IMR-90 (cell line): ENCODE measurements at regions not wholly inside any gene's neighbourhood (a gene's known extent, or its start where the extent isn't known, plus 50 kb on each side); places are given as distances from the start of the nearest gene placed in this dataset.

Experiments
- ATAC-seq: fragments of 200-7000 bp; cut with Tn5 transposase; 2 replicates; pipeline ENCODE4 v1.9.1; 2020; ENCODE audit warnings: low read depth, mild to moderate bottlenecking, moderate library complexity
- BruUV-seq: library from RNA; stranded (reverse); fragments of 400-500 nt; replicated peaks from 2 replicates; lab custom pipeline; 2021; lab: Mats Ljungman, UMichigan
- CTCF ChIA-PET: fragments of 300-600 bp; formaldehyde crosslinking; extraction: SDS; loops from one replicate; lab custom pipeline; 2021; ENCODE audit warnings: antibody characterized with exemption; lab: Yijun Ruan, JAX
- POLR2A ChIA-PET: fragments of 300-600 bp; sonication (Branson Sonifier 250); formaldehyde crosslinking; loops from one replicate; lab custom pipeline; 2022; ENCODE audit warnings: antibody characterized with exemption; ENCODE audit not compliant: unreplicated experiment; lab: Charles Lee
- DNase-seq: peaks from one replicate; pipeline ENCODE4 v3.0.0; 2013
- H2AFZ ChIP-seq: replicated peaks from 2 replicates; pipeline ENCODE3; 2013; ENCODE audit warnings: low read length, mild to moderate bottlenecking; ENCODE audit not compliant: poor library complexity
- H2AK5ac ChIP-seq: 2 replicates; pipeline ENCODE4 v1.6.1; 2013; ENCODE audit warnings: low read depth, low read length, inconsistent platforms
- H2AK9ac ChIP-seq: replicated peaks from 2 replicates; pipeline ENCODE3; 2013; ENCODE audit warnings: mild to moderate bottlenecking, low read depth, low read length, moderate library complexity; ENCODE audit not compliant: poor library complexity
- H2BK120ac ChIP-seq: 2 replicates; pipeline ENCODE4 v1.6.1; 2013; ENCODE audit warnings: low read depth, low read length, inconsistent platforms
- H2BK15ac ChIP-seq: 3 replicates; pipeline ENCODE4 v1.6.1; 2013; ENCODE audit warnings: low read depth, low read length, inconsistent platforms
- H2BK20ac ChIP-seq: 2 replicates; pipeline ENCODE4 v1.6.1; 2013; ENCODE audit warnings: low read depth, mild to moderate bottlenecking, inconsistent platforms, low read length, moderate library complexity
- H2BK5ac ChIP-seq: 2 replicates; pipeline ENCODE4 v1.6.1; 2013; ENCODE audit warnings: mild to moderate bottlenecking, low read depth, low read length, inconsistent platforms; ENCODE audit not compliant: poor library complexity, severe bottlenecking
- H3K14ac ChIP-seq: replicated peaks from 2 replicates; pipeline ENCODE4 v1.6.1; 2013; ENCODE audit warnings: low read depth, low read length, inconsistent platforms
- H3K18ac ChIP-seq: 2 replicates; pipeline ENCODE4 v1.6.1; 2013; ENCODE audit warnings: low read depth, low read length, control low read depth
- H3K23ac ChIP-seq: 2 replicates; pipeline ENCODE4 v1.6.1; 2013; ENCODE audit warnings: low read depth, low read length, inconsistent platforms
- H3K27ac ChIP-seq: 2 replicates; pipeline ENCODE4 v1.5.1; 2013; ENCODE audit warnings: mild to moderate bottlenecking, control low read depth, low read length; ENCODE audit not compliant: insufficient read depth
- H3K27me3 ChIP-seq: 2 replicates; pipeline ENCODE4 v1.6.1; 2013; ENCODE audit warnings: low read length; ENCODE audit not compliant: control insufficient read depth, insufficient read depth
- H3K36me3 ChIP-seq: 2 replicates; pipeline ENCODE4 v1.6.1; 2013; ENCODE audit warnings: low read length, mixed read lengths; ENCODE audit not compliant: control insufficient read depth, insufficient read depth
- H3K4ac ChIP-seq: 2 replicates; pipeline ENCODE4 v1.6.1; 2013; ENCODE audit warnings: low read depth, low read length, inconsistent platforms
- H3K4me1 ChIP-seq: 2 replicates; pipeline ENCODE4 v1.6.1; 2013; ENCODE audit warnings: low read length, mixed read lengths; ENCODE audit not compliant: control insufficient read depth, insufficient read depth
- H3K4me2 ChIP-seq: 2 replicates; pipeline ENCODE4 v1.6.1; 2013; ENCODE audit warnings: low read depth, mild to moderate bottlenecking, control low read depth, low read length, moderate library complexity
- H3K4me3 ChIP-seq: 2 replicates; pipeline ENCODE4 v1.5.1; 2013; ENCODE audit warnings: low read depth, mild to moderate bottlenecking, control low read depth, low read length, moderate library complexity; ENCODE audit not compliant: insufficient read depth
- H3K56ac ChIP-seq: 2 replicates; pipeline ENCODE4 v1.6.1; 2013; ENCODE audit warnings: low read length, inconsistent platforms; ENCODE audit not compliant: insufficient read depth; ENCODE audit errors: extremely low read depth
- H3K79me1 ChIP-seq, 2 experiments: 2 replicates each; pipeline ENCODE4 v1.6.1; 2013; ENCODE audit warnings: low read length in 2 of 2, inconsistent platforms in 1 of 2, low read depth in 1 of 2
- H3K9ac ChIP-seq: 2 replicates; pipeline ENCODE4 v1.6.1; 2013; ENCODE audit warnings: low read depth, low read length, control low read depth
- H3K9me1 ChIP-seq: 2 replicates; pipeline ENCODE4 v1.6.1; 2013; ENCODE audit warnings: low read length, inconsistent platforms; ENCODE audit not compliant: insufficient read depth
- H3K9me3 ChIP-seq: 2 replicates; pipeline ENCODE4 v1.6.1; 2013; ENCODE audit warnings: low read length; ENCODE audit not compliant: control insufficient read depth, insufficient read depth
- H4K20me1 ChIP-seq: 2 replicates; pipeline ENCODE4 v1.6.1; 2013; ENCODE audit warnings: low read length, inconsistent platforms; ENCODE audit not compliant: insufficient read depth
- H4K5ac ChIP-seq: 2 replicates; pipeline ENCODE4 v1.6.1; 2013; ENCODE audit warnings: mild to moderate bottlenecking, low read depth, low read length, control low read depth
- H4K8ac ChIP-seq, 2 experiments: 2 replicates each; pipeline ENCODE4 v1.6.1; 2013; ENCODE audit warnings: low read depth in 2 of 2, low read length in 2 of 2, control low read depth in 1 of 2, inconsistent platforms in 1 of 2
- H4K91ac ChIP-seq: 2 replicates; pipeline ENCODE4 v1.6.1; 2013; ENCODE audit warnings: low read depth, low read length, inconsistent platforms; ENCODE audit not compliant: insufficient read depth
- BHLHE40 ChIP-seq: fragments of 150-350 bp; IDR thresholded peaks from 2 replicates; pipeline ENCODE4 v1.6.1; 2016; ENCODE audit warnings: mild to moderate bottlenecking, low read depth, low read length
- CEBPB ChIP-seq: IDR thresholded peaks from 2 replicates; pipeline ENCODE4 v1.6.1; 2012; ENCODE audit warnings: low read depth, low read length, improper control_type of control experiment
- CHD1 ChIP-seq: IDR thresholded peaks from 2 replicates; pipeline ENCODE4 v1.6.1; 2012; ENCODE audit warnings: low read depth, low read length, improper control_type of control experiment
- FOS ChIP-seq: fragments of 150-350 bp; IDR thresholded peaks from 2 replicates; pipeline ENCODE4 v1.6.1; 2016; ENCODE audit warnings: low read depth, low read length
- MAFK ChIP-seq: IDR thresholded peaks from 2 replicates; pipeline ENCODE4 v1.6.1; 2012; ENCODE audit warnings: low read depth, low read length, improper control_type of control experiment
- MAZ ChIP-seq: IDR thresholded peaks from 2 replicates; pipeline ENCODE4 v1.6.1; 2012; ENCODE audit warnings: low read depth, mild to moderate bottlenecking, low read length, improper control_type of control experiment, moderate library complexity, borderline replicate concordance
- MXI1 ChIP-seq: IDR thresholded peaks from 2 replicates; pipeline ENCODE4 v1.6.1; 2012; ENCODE audit warnings: low read depth, mild to moderate bottlenecking, low read length, moderate library complexity, borderline replicate concordance
- POLR2A ChIP-seq: IDR thresholded peaks from 2 replicates; pipeline ENCODE4 v1.6.1; 2012; ENCODE audit warnings: mild to moderate bottlenecking, low read depth, low read length
- RAD21 ChIP-seq: IDR thresholded peaks from 2 replicates; pipeline ENCODE4 v1.6.1; 2012; ENCODE audit warnings: low read length, improper control_type of control experiment
- RCOR1 ChIP-seq: IDR thresholded peaks from 2 replicates; pipeline ENCODE4 v1.6.1; 2012; ENCODE audit warnings: mild to moderate bottlenecking, low read length, improper control_type of control experiment; ENCODE audit not compliant: insufficient replicate concordance
- SMC3 ChIP-seq: fragments of 150-350 bp; IDR thresholded peaks from 2 replicates; pipeline ENCODE4 v1.6.1; 2016; ENCODE audit warnings: low read depth, mild to moderate bottlenecking, antibody characterized with exemption, low read length, moderate library complexity
- dilution Hi-C: fragments of 300-500 bp; cut with HindIII; formaldehyde crosslinking; loops from one replicate; pipeline ENCODE4 v1.14.3; 2018; ENCODE audit warnings: low sequenced_read_pairs; ENCODE audit not compliant: unreplicated experiment
- in situ Hi-C: fragments of 300-500 bp; cut with MboI; formaldehyde crosslinking; loops from 3 replicates; pipeline ENCODE4 v1.14.3; 2019; ENCODE audit warnings: low sequenced_read_pairs, inconsistent platforms, mixed read lengths
- intact Hi-C: fragments of 100-400 bp; cut with micrococcal nuclease; formaldehyde crosslinking; loops from 2 replicates; pipeline ENCODE4 v1.10.0; 2022
- TF ChIP-seq, protein P1 (sequence below): conservative IDR thresholded peaks from 2 replicates; pipeline ENCODE4 v1.5.1; 2012; ENCODE audit warnings: mild to moderate bottlenecking, low read depth, low read length, improper control_type of control experiment
- TF ChIP-seq, protein P2 (sequence below): fragments of 150-350 bp; IDR thresholded peaks from 2 replicates; pipeline ENCODE4 v1.6.1; 2016; ENCODE audit warnings: low read depth, mild to moderate bottlenecking, low read length, moderate library complexity, borderline replicate concordance
- TF ChIP-seq, protein P3 (sequence below): fragments of 150-350 bp; IDR thresholded peaks from 2 replicates; pipeline ENCODE4 v1.6.1; 2017; ENCODE audit warnings: mild to moderate bottlenecking, antibody characterized with exemption, low read length, low read depth

DNA sequence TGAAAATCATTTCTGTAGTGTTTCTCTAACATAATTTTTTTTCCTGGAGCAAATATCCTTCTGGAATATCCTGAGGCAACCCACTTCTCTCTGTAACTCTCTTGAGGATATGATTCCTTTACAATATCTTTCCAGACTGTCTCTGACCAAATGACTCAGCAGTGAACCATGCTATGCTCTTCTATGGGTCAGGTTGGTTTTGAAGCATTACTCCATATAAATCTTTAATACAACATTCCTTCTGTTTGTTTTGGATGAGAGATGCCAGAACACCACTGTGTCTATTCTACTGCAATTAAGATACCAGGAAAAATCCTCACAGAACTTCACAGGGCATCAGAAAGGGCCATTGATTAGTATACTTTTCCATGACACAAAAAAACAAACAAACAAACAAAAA, 626.4 kb upstream of the ZNF385D start:
- Histone ChIP-seq H4K20me1 (no peaks in the 10 kb centered on the region), H3K56ac (no peak overlapping the region), H2BK120ac (no peak overlapping the region), H3K27ac (no peak overlapping the region), H3K9me1 (no peaks in the 10 kb centered on the region), H3K4ac (no peak overlapping the region), H2BK5ac (no peak overlapping the region), H3K4me2 (no peak overlapping the region), H4K8ac (no peak overlapping the region), H3K27me3 (peaks cover 2% of the 10 kb centered on the region; the same call in 1 of the 2 replicates), H3K9ac (no peak overlapping the region), H2BK20ac (no peak overlapping the region), H2AK9ac (no peak overlapping the region), H4K91ac (no peak overlapping the region), H3K79me1 (no peaks in the 10 kb centered on the region), H3K4me1 (no peaks in the 10 kb centered on the region), H2BK15ac (no peak overlapping the region), H4K5ac (no peak overlapping the region), H2AFZ (no peak overlapping the region), H3K9me3 (no peaks in the 10 kb centered on the region), H3K18ac (no peak overlapping the region), H3K36me3 (no peaks in the 10 kb centered on the region), H2AK5ac (no peak overlapping the region), H3K14ac (no peak overlapping the region), H3K4me3 (no peak overlapping the region), H3K23ac (no peak overlapping the region)
- CTCF ChIA-PET: no interaction called here
- no peak for TF ChIP-seq BHLHE40
- TF ChIP-seq CEBPB: no peak
- no peak for TF ChIP-seq MAZ
- TF ChIP-seq RAD21: no peak
- no peak for TF ChIP-seq MAFK
- no peak for TF ChIP-seq RCOR1
- TF ChIP-seq, protein P1, sequence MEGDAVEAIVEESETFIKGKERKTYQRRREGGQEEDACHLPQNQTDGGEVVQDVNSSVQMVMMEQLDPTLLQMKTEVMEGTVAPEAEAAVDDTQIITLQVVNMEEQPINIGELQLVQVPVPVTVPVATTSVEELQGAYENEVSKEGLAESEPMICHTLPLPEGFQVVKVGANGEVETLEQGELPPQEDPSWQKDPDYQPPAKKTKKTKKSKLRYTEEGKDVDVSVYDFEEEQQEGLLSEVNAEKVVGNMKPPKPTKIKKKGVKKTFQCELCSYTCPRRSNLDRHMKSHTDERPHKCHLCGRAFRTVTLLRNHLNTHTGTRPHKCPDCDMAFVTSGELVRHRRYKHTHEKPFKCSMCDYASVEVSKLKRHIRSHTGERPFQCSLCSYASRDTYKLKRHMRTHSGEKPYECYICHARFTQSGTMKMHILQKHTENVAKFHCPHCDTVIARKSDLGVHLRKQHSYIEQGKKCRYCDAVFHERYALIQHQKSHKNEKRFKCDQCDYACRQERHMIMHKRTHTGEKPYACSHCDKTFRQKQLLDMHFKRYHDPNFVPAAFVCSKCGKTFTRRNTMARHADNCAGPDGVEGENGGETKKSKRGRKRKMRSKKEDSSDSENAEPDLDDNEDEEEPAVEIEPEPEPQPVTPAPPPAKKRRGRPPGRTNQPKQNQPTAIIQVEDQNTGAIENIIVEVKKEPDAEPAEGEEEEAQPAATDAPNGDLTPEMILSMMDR: no peak
- no peak for TF ChIP-seq POLR2A
- TF ChIP-seq MXI1: no peak
- TF ChIP-seq, protein P2, sequence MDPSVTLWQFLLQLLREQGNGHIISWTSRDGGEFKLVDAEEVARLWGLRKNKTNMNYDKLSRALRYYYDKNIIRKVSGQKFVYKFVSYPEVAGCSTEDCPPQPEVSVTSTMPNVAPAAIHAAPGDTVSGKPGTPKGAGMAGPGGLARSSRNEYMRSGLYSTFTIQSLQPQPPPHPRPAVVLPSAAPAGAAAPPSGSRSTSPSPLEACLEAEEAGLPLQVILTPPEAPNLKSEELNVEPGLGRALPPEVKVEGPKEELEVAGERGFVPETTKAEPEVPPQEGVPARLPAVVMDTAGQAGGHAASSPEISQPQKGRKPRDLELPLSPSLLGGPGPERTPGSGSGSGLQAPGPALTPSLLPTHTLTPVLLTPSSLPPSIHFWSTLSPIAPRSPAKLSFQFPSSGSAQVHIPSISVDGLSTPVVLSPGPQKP: no peak
- no peak for TF ChIP-seq CHD1
- TF ChIP-seq, protein P3, sequence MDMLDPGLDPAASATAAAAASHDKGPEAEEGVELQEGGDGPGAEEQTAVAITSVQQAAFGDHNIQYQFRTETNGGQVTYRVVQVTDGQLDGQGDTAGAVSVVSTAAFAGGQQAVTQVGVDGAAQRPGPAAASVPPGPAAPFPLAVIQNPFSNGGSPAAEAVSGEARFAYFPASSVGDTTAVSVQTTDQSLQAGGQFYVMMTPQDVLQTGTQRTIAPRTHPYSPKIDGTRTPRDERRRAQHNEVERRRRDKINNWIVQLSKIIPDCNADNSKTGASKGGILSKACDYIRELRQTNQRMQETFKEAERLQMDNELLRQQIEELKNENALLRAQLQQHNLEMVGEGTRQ: no peak
- no peak for TF ChIP-seq FOS
- no peak for TF ChIP-seq SMC3
- no peak for ATAC-seq
- POLR2A ChIA-PET: no interaction called here
- no peak for DNase-seq
- BruUV-seq: no TSS peak
- dilution Hi-C loops (no loop called here), in situ Hi-C loops (no loop called here), intact Hi-C loops (loop anchor here (10.0 kb wide), 1 partner anchor 1147 kb away; no protein-coding TSS in a partner anchor)
